H9 (cell line): ENCODE measurements at regions not wholly inside any gene's neighbourhood (a gene's known extent, or its start where the extent isn't known, plus 50 kb on each side); places are given as distances from the start of the nearest gene placed in this dataset.

Experiments
- DNase-seq: peaks from one replicate; pipeline ENCODE4 v3.0.0-alpha.2; 2017
- H2AFZ ChIP-seq: one replicate; pipeline ENCODE4 v1.6.1; 2013; ENCODE audit warnings: mild to moderate bottlenecking, low read length, control low read depth, moderate library complexity
- H2AK5ac ChIP-seq: 2 replicates; pipeline ENCODE4 v1.6.1; 2013; ENCODE audit warnings: low read length, control low read depth, mixed read lengths; ENCODE audit not compliant: insufficient read length
- H2BK120ac ChIP-seq: one replicate; pipeline ENCODE4 v1.6.1; 2013; ENCODE audit warnings: low read depth, mild to moderate bottlenecking, low read length, control low read depth, inconsistent platforms; ENCODE audit not compliant: poor library complexity, severe bottlenecking
- H2BK12ac ChIP-seq: 2 replicates; pipeline ENCODE4 v1.6.1; 2013; ENCODE audit warnings: low read length, control low read depth, mixed read lengths, low read depth; ENCODE audit not compliant: insufficient read length
- H2BK15ac ChIP-seq: 2 replicates; pipeline ENCODE4 v1.6.1; 2013; ENCODE audit warnings: low read depth, low read length, control low read depth
- H2BK20ac ChIP-seq: one replicate; pipeline ENCODE4 v1.6.1; 2013; ENCODE audit warnings: low read depth, mild to moderate bottlenecking, low read length, control low read depth, inconsistent platforms; ENCODE audit not compliant: poor library complexity, severe bottlenecking
- H2BK5ac ChIP-seq: 2 replicates; pipeline ENCODE4 v1.6.1; 2013; ENCODE audit warnings: low read length, control low read depth, mixed read lengths; ENCODE audit not compliant: insufficient read length
- H3K14ac ChIP-seq: 2 replicates; pipeline ENCODE4 v1.6.1; 2013; ENCODE audit warnings: low read length, control low read depth; ENCODE audit not compliant: insufficient read depth
- H3K18ac ChIP-seq: 2 replicates; pipeline ENCODE4 v1.6.1; 2013; ENCODE audit warnings: low read depth, mild to moderate bottlenecking, mixed read lengths, low read length, control low read depth; ENCODE audit not compliant: insufficient read length
- H3K23ac ChIP-seq: 2 replicates; pipeline ENCODE4 v1.6.1; 2013; ENCODE audit warnings: low read length, control low read depth, mixed read lengths, low read depth; ENCODE audit not compliant: insufficient read length
- H3K23me2 ChIP-seq: 2 replicates; pipeline ENCODE4 v1.6.1; 2013; ENCODE audit warnings: low read depth, mild to moderate bottlenecking, mixed read lengths, low read length, control low read depth; ENCODE audit not compliant: insufficient read length, poor library complexity, severe bottlenecking
- H3K27ac ChIP-seq: 2 replicates; pipeline ENCODE4 v1.5.1; 2013; ENCODE audit warnings: low read length, control low read depth, mixed read lengths, low read depth; ENCODE audit not compliant: insufficient read length
- H3K27me3 ChIP-seq: 2 replicates; pipeline ENCODE4 v1.6.1; 2013; ENCODE audit warnings: low read length, control low read depth, inconsistent platforms; ENCODE audit not compliant: insufficient read depth
- H3K4ac ChIP-seq: 2 replicates; pipeline ENCODE4 v1.6.1; 2013; ENCODE audit warnings: low read depth, mild to moderate bottlenecking, control low read depth, inconsistent platforms, low read length, moderate library complexity
- H3K4me1 ChIP-seq: 2 replicates; pipeline ENCODE4 v1.6.1; 2013; ENCODE audit warnings: low read length, control low read depth, inconsistent platforms; ENCODE audit not compliant: insufficient read depth
- H3K4me2 ChIP-seq: 2 replicates; pipeline ENCODE4 v1.6.1; 2013; ENCODE audit warnings: low read length, control low read depth, mixed read lengths; ENCODE audit not compliant: insufficient read length, insufficient read depth
- H3K56ac ChIP-seq: 2 replicates; pipeline ENCODE4 v1.6.1; 2013; ENCODE audit warnings: low read depth, mild to moderate bottlenecking, mixed read lengths, low read length, control low read depth; ENCODE audit not compliant: insufficient read length
- H3K79me1 ChIP-seq: 2 replicates; pipeline ENCODE4 v1.6.1; 2013; ENCODE audit warnings: low read depth, mild to moderate bottlenecking, moderate library complexity, low read length, control low read depth, inconsistent platforms; ENCODE audit not compliant: insufficient read depth, poor library complexity, severe bottlenecking
- H3K79me2 ChIP-seq: 2 replicates; pipeline ENCODE4 v1.6.1; 2013; ENCODE audit warnings: low read length, control low read depth, inconsistent platforms; ENCODE audit not compliant: insufficient read depth
- H3K9ac ChIP-seq: 2 replicates; pipeline ENCODE4 v1.6.1; 2013; ENCODE audit warnings: low read length, control low read depth, mixed read lengths; ENCODE audit not compliant: insufficient read length; ENCODE audit errors: extremely low read depth
- H3K9me3 ChIP-seq: one replicate; pipeline ENCODE4 v1.6.1; 2013; ENCODE audit warnings: low read depth, low read length, inconsistent platforms; ENCODE audit not compliant: control insufficient read depth
- H3T11ph ChIP-seq: one replicate; pipeline ENCODE4 v1.6.1; 2013; ENCODE audit warnings: mild to moderate bottlenecking, low read length, control low read depth, inconsistent platforms
- H4K20me1 ChIP-seq: one replicate; pipeline ENCODE4 v1.6.1; 2013; ENCODE audit not compliant: control insufficient read depth, insufficient read length, insufficient read depth
- H4K5ac ChIP-seq: 2 replicates; pipeline ENCODE4 v1.6.1; 2013; ENCODE audit warnings: low read depth, mild to moderate bottlenecking, mixed read lengths, low read length, control low read depth; ENCODE audit not compliant: insufficient read length
- H4K8ac ChIP-seq: replicated peaks from 2 replicates; pipeline ENCODE4 v1.6.1; 2013; ENCODE audit warnings: low read length, control low read depth, mixed read lengths, low read depth; ENCODE audit not compliant: insufficient read length
- H4K91ac ChIP-seq: 2 replicates; pipeline ENCODE4 v1.6.1; 2013; ENCODE audit warnings: low read depth, mild to moderate bottlenecking, moderate library complexity, mixed read lengths, low read length, control low read depth; ENCODE audit not compliant: insufficient read length
- H3K27ac Mint-ChIP-seq, 3 experiments: 2 replicates in 2 of 3; 3 replicates in 1 of 3; pipeline ENCODE4 v1.8.0; 2020 to 2021; ENCODE audit warnings: mixed read lengths in 3 of 3, mild to moderate bottlenecking in 1 of 3, moderate library complexity in 1 of 3
- H3K27me3 Mint-ChIP-seq: 2 replicates; pipeline ENCODE4 v1.8.0; 2021; ENCODE audit warnings: low read depth, mild to moderate bottlenecking, moderate library complexity, mixed read lengths
- H3K36me3 Mint-ChIP-seq, 3 experiments: 2 replicates in 2 of 3; 3 replicates in 1 of 3; pipeline ENCODE4 v1.8.0; 2020 to 2021; ENCODE audit warnings: low read depth in 3 of 3, mixed read lengths in 3 of 3; ENCODE audit not compliant: insufficient read depth in 1 of 3
- H3K4me1 Mint-ChIP-seq, 2 experiments: 2 replicates each; pipeline ENCODE4 v1.8.0; 2020; ENCODE audit warnings: mixed read lengths in 2 of 2
- H3K4me3 Mint-ChIP-seq, 2 experiments: 2 replicates in 1 of 2; 3 replicates in 1 of 2; pipeline ENCODE4 v1.8.0; 2020 to 2021; ENCODE audit warnings: mild to moderate bottlenecking in 2 of 2, mixed read lengths in 2 of 2, moderate library complexity in 1 of 2
- H3K9me3 Mint-ChIP-seq, 2 experiments: 2 replicates in 1 of 2; 3 replicates in 1 of 2; pipeline ENCODE4 v1.8.0; 2020; ENCODE audit warnings: mild to moderate bottlenecking in 2 of 2, mixed read lengths in 2 of 2, moderate library complexity in 1 of 2
- CTCF ChIP-seq: fragments of 200-600 bp; sonication (generic); conservative IDR thresholded peaks from 3 replicates; pipeline ENCODE4 v1.8.0; 2021; ENCODE audit warnings: antibody characterized with exemption, mild to moderate bottlenecking
- WGBS: extraction: QIAGEN DNeasy Blood & Tissue Kit; methylation state at CpG from one replicate; pipeline ENCODE4 v1.1.7; 2013; ENCODE audit warnings: missing lambda C conversion rate, low lambda C conversion rate, mixed read lengths; ENCODE audit not compliant: insufficient read length; ENCODE audit errors: extremely low coverage; 5-methylcytosine and 5-hydroxymethylcytosine counted together

- Histone ChIP-seq H4K20me1 (no peaks in the 10 kb centered on the region), H3K79me2 (no peaks in the 10 kb centered on the region), H2BK5ac (no peak overlapping the region), H3T11ph (no peak overlapping the region), H3K9ac (no peak overlapping the region), H3K79me1 (no peaks in the 10 kb centered on the region), H3K9me3 (no peaks in the 10 kb centered on the region), H4K91ac (no peak overlapping the region), H3K27ac (no peak overlapping the region), H3K18ac (no peak overlapping the region), H2BK12ac (no peak overlapping the region), H3K14ac (no peak overlapping the region), H3K4me1 (no peaks in the 10 kb centered on the region), H3K4ac (no peak overlapping the region), H2BK120ac (no peak overlapping the region), H2BK20ac (no peak overlapping the region), H2AFZ (no peak overlapping the region), H3K23me2 (no peaks in the 10 kb centered on the region), H3K56ac (no peak overlapping the region), H4K8ac (no peak overlapping the region), H2AK5ac (no peak overlapping the region), H3K27me3 (no peaks in the 10 kb centered on the region), H2BK15ac (no peak overlapping the region), H3K4me2 (no peak overlapping the region), H4K5ac (no peak overlapping the region), H3K23ac (no peak overlapping the region)
- Mint-ChIP-seq H3K36me3 (no peaks in the 10 kb centered on the region; a peak in 2 of 7 replicates), H3K9me3 (no peaks in the 10 kb centered on the region; a peak in 1 of 5 replicates), H3K4me1 (peaks cover 0 to 3% of the 10 kb centered on the region in 2 experiments; a peak in 3 of 4 replicates), H3K27me3 (no peaks in the 10 kb centered on the region; the same call in 1 of the 2 replicates), H3K27ac (no peak overlapping the region; a peak in 1 of 7 replicates), H3K4me3 (no peak overlapping the region)
- no peak for TF ChIP-seq CTCF
- DNase-seq: no peak
- no CpG with 5 or more reads among the region's 2 CpGs for WGBS
Measured at GRCh38 chr18:6592522-6592921, 137.0 kb upstream of the ARHGAP28 start.
